HG03064 (cell line): ENCODE measurements at regions not wholly inside any gene's neighbourhood (a gene's known extent, or its start where the extent isn't known, plus 50 kb on each side); places are given as distances from the start of the nearest gene placed in this dataset.

Experiments used
- ATAC-seq: cut with Tn5 transposase; IDR thresholded peaks from one replicate; pipeline ENCODE4 v1.9.1; 2021; ENCODE audit warnings: low read depth; ENCODE audit not compliant: unreplicated experiment

- no peak for ATAC-seq
Observed at GRCh38 chr9:108099854-108100253, 610.3 kb upstream of the KLF4 start.

- ATAC-seq: no peak
Observed at GRCh38 chr9:108095496-108095895, 605.9 kb upstream of the KLF4 start.

GRCh38 chr9:108094676-108094993 lies 605.1 kb upstream of the KLF4 start:
- ATAC-seq: no peak

GRCh38 chr9:108093773-108094675 lies 604.5 kb upstream of the KLF4 start:
- no peak for ATAC-seq

- no peak for ATAC-seq
Observed at GRCh38 chr9:108088916-108089315, 599.3 kb upstream of the KLF4 start.

GRCh38 chr9:108087781-108088180 lies 598.2 kb upstream of the KLF4 start:
- ATAC-seq: no peak

- ATAC-seq: no peak
Observed at GRCh38 chr9:108086624-108087023, 597.1 kb upstream of the KLF4 start.

GRCh38 chr9:108085294-108085693 lies 595.7 kb upstream of the KLF4 start:
- ATAC-seq: no peak

- ATAC-seq: no peak
Observed at GRCh38 chr9:108083796-108084352, 594.3 kb upstream of the KLF4 start.

- no peak for ATAC-seq
Observed at GRCh38 chr9:108083160-108083750, 593.7 kb upstream of the KLF4 start.

- no peak for ATAC-seq
Observed at GRCh38 chr9:108081112-108081511, 591.5 kb upstream of the KLF4 start.

- no peak for ATAC-seq
Observed at GRCh38 chr9:108080285-108080684, 590.7 kb upstream of the KLF4 start.

- no peak for ATAC-seq
Observed at GRCh38 chr9:108078811-108079210, 589.2 kb upstream of the KLF4 start.

- no peak for ATAC-seq
Observed at GRCh38 chr9:108078375-108078774, 588.8 kb upstream of the KLF4 start.

- no peak for ATAC-seq
Observed at GRCh38 chr9:108077556-108077955, 588.0 kb upstream of the KLF4 start.

GRCh38 chr9:108074900-108075299 lies 585.3 kb upstream of the KLF4 start:
- ATAC-seq: no peak

- no peak for ATAC-seq
Observed at GRCh38 chr9:108073823-108074222, 584.3 kb upstream of the KLF4 start.

- no peak for ATAC-seq
Observed at GRCh38 chr9:108072740-108073139, 583.2 kb upstream of the KLF4 start.

GRCh38 chr9:108070861-108071260 lies 581.3 kb upstream of the KLF4 start:
- no peak for ATAC-seq

- no peak for ATAC-seq
Observed at GRCh38 chr9:108069991-108070390, 580.4 kb upstream of the KLF4 start.

- no peak for ATAC-seq
Observed at GRCh38 chr9:108062680-108063079, 573.1 kb upstream of the KLF4 start.

GRCh38 chr9:108060175-108060574 lies 570.6 kb upstream of the KLF4 start:
- ATAC-seq: no peak
